ENCODE measurements at regions not wholly inside any gene's neighbourhood (a gene's known extent, or its start where the extent isn't known, plus 50 kb on each side); places are given as distances from the start of the nearest gene placed in this dataset.

- Histone ChIP-seq H3K4me3 (ENCODE audit: low read length) (no peak overlapping the region), H3K4me1 (ENCODE audit: control insufficient read depth, insufficient read depth, low read length) (no peaks in the 10 kb centered on the region), H3K36me3 (ENCODE audit: control insufficient read depth, insufficient read depth, low read length) (no peaks in the 10 kb centered on the region), H3K9me3 (ENCODE audit: control insufficient read depth, low read depth, low read length) (no peaks in the 10 kb centered on the region), H3K27me3 (ENCODE audit: control insufficient read depth, insufficient read depth, low read length) (no peaks in the 10 kb centered on the region), H3K27ac (ENCODE audit: low read length) (no peak overlapping the region)
- 80% methylated on average over 1 of the region's 5 CpGs for WGBS (ENCODE audit: insufficient coverage, low lambda C conversion rate)
- DNase-seq = no peak
Measured at GRCh38 chr12:94740601-94741362, 90.4 kb upstream of the TMCC3 start.

GRCh38 chr12:94736820-94737219 is 86.5 kb upstream of the TMCC3 start:
- no peak overlapping the region for H3K27ac ChIP-seq (ENCODE audit: low read length)
- H3K9me3 ChIP-seq (ENCODE audit: control insufficient read depth, low read depth, low read length) = no peaks in the 10 kb centered on the region
- no peaks in the 10 kb centered on the region for H3K4me1 ChIP-seq (ENCODE audit: control insufficient read depth, insufficient read depth, low read length)
- H3K36me3 ChIP-seq (ENCODE audit: control insufficient read depth, insufficient read depth, low read length) = no peaks in the 10 kb centered on the region
- H3K4me3 ChIP-seq (ENCODE audit: low read length) = no peak overlapping the region
- no CpG with 5 or more reads among the region's 5 CpGs for WGBS (ENCODE audit: insufficient coverage, low lambda C conversion rate)
- no peaks in the 10 kb centered on the region for H3K27me3 ChIP-seq (ENCODE audit: control insufficient read depth, insufficient read depth, low read length)
- no peak for DNase-seq

GRCh38 chr12:94736004-94736403 is 85.6 kb upstream of the TMCC3 start:
- H3K36me3 ChIP-seq (ENCODE audit: control insufficient read depth, insufficient read depth, low read length) = no peaks in the 10 kb centered on the region
- 80% methylated on average over 1 of the region's 3 CpGs for WGBS (ENCODE audit: insufficient coverage, low lambda C conversion rate)
- H3K27me3 ChIP-seq (ENCODE audit: control insufficient read depth, insufficient read depth, low read length) = no peaks in the 10 kb centered on the region
- H3K4me1 ChIP-seq (ENCODE audit: control insufficient read depth, insufficient read depth, low read length) = no peaks in the 10 kb centered on the region
- H3K27ac ChIP-seq (ENCODE audit: low read length) = no peak overlapping the region
- DNase-seq = no peak
- no peak overlapping the region for H3K4me3 ChIP-seq (ENCODE audit: low read length)
- H3K9me3 ChIP-seq (ENCODE audit: control insufficient read depth, low read depth, low read length) = no peaks in the 10 kb centered on the region

GRCh38 chr12:94733727-94734126 is 83.4 kb upstream of the TMCC3 start:
- no peaks in the 10 kb centered on the region for H3K36me3 ChIP-seq (ENCODE audit: control insufficient read depth, insufficient read depth, low read length)
- WGBS (ENCODE audit: insufficient coverage, low lambda C conversion rate) = no CpG with 5 or more reads among the region's 9 CpGs
- no peak overlapping the region for H3K27ac ChIP-seq (ENCODE audit: low read length)

GRCh38 chr12:94732367-94732990 is 82.1 kb upstream of the TMCC3 start:
- Histone ChIP-seq H3K9me3 (ENCODE audit: control insufficient read depth, low read depth, low read length) (no peaks in the 10 kb centered on the region), H3K36me3 (ENCODE audit: control insufficient read depth, insufficient read depth, low read length) (no peaks in the 10 kb centered on the region), H3K27ac (ENCODE audit: low read length) (no peak overlapping the region), H3K4me3 (ENCODE audit: low read length) (no peak overlapping the region), H3K4me1 (ENCODE audit: control insufficient read depth, insufficient read depth, low read length) (no peaks in the 10 kb centered on the region), H3K27me3 (ENCODE audit: control insufficient read depth, insufficient read depth, low read length) (no peaks in the 10 kb centered on the region)
- 80% methylated on average over 1 of the region's 13 CpGs for WGBS (ENCODE audit: insufficient coverage, low lambda C conversion rate)
- DNase-seq = no peak

More at GRCh38 chr12:94733727-94734126, 83.4 kb upstream of the TMCC3 start:
- no peaks in the 10 kb centered on the region for H3K4me1 ChIP-seq (ENCODE audit: control insufficient read depth, insufficient read depth, low read length)
- no peaks in the 10 kb centered on the region for H3K9me3 ChIP-seq (ENCODE audit: control insufficient read depth, low read depth, low read length)
- H3K4me3 ChIP-seq (ENCODE audit: low read length) = no peak overlapping the region
- no peaks in the 10 kb centered on the region for H3K27me3 ChIP-seq (ENCODE audit: control insufficient read depth, insufficient read depth, low read length)
- DNase-seq = no peak

- H3K27me3 ChIP-seq (ENCODE audit: control insufficient read depth, insufficient read depth, low read length) = no peaks in the 10 kb centered on the region
- H3K4me1 ChIP-seq (ENCODE audit: control insufficient read depth, insufficient read depth, low read length) = no peaks in the 10 kb centered on the region
- H3K4me3 ChIP-seq (ENCODE audit: low read length) = no peak overlapping the region
- 20% methylated on average over 1 of the region's 10 CpGs for WGBS (ENCODE audit: insufficient coverage, low lambda C conversion rate)
- DNase-seq = no peak
- H3K36me3 ChIP-seq (ENCODE audit: control insufficient read depth, insufficient read depth, low read length) = no peaks in the 10 kb centered on the region
- H3K27ac ChIP-seq (ENCODE audit: low read length) = no peak overlapping the region
- no peaks in the 10 kb centered on the region for H3K9me3 ChIP-seq (ENCODE audit: control insufficient read depth, low read depth, low read length)
Measured at GRCh38 chr12:94731733-94732360, 81.5 kb upstream of the TMCC3 start.

- no peaks in the 10 kb centered on the region for H3K4me1 ChIP-seq (ENCODE audit: control insufficient read depth, insufficient read depth, low read length)
- no peak overlapping the region for H3K4me3 ChIP-seq (ENCODE audit: low read length)
- H3K9me3 ChIP-seq (ENCODE audit: control insufficient read depth, low read depth, low read length) = no peaks in the 10 kb centered on the region
- H3K27me3 ChIP-seq (ENCODE audit: control insufficient read depth, insufficient read depth, low read length) = no peaks in the 10 kb centered on the region
- WGBS (ENCODE audit: insufficient coverage, low lambda C conversion rate) = no CpG with 5 or more reads among the region's 4 CpGs
- no peak overlapping the region for H3K27ac ChIP-seq (ENCODE audit: low read length)
- DNase-seq = no peak
- H3K36me3 ChIP-seq (ENCODE audit: control insufficient read depth, insufficient read depth, low read length) = no peaks in the 10 kb centered on the region
Measured at GRCh38 chr12:94730847-94731246, 80.5 kb upstream of the TMCC3 start.

GRCh38 chr12:94726236-94726835 is 76.0 kb upstream of the TMCC3 start:
- Histone ChIP-seq H3K9me3 (ENCODE audit: control insufficient read depth, low read depth, low read length) (no peaks in the 10 kb centered on the region), H3K27me3 (ENCODE audit: control insufficient read depth, insufficient read depth, low read length) (no peaks in the 10 kb centered on the region), H3K36me3 (ENCODE audit: control insufficient read depth, insufficient read depth, low read length) (no peaks in the 10 kb centered on the region), H3K4me3 (ENCODE audit: low read length) (no peak overlapping the region), H3K27ac (ENCODE audit: low read length) (no peak overlapping the region), H3K4me1 (ENCODE audit: control insufficient read depth, insufficient read depth, low read length) (no peaks in the 10 kb centered on the region)
- no peak for DNase-seq
- WGBS (ENCODE audit: insufficient coverage, low lambda C conversion rate) = 86% methylated on average over 5 of the region's 10 CpGs

- WGBS (ENCODE audit: insufficient coverage, low lambda C conversion rate) = 80% methylated on average over 1 of the region's 8 CpGs
- Histone ChIP-seq H3K9me3 (ENCODE audit: control insufficient read depth, low read depth, low read length) (no peaks in the 10 kb centered on the region), H3K4me1 (ENCODE audit: control insufficient read depth, insufficient read depth, low read length) (no peaks in the 10 kb centered on the region), H3K27ac (ENCODE audit: low read length) (no peak overlapping the region), H3K36me3 (ENCODE audit: control insufficient read depth, insufficient read depth, low read length) (no peaks in the 10 kb centered on the region), H3K27me3 (ENCODE audit: control insufficient read depth, insufficient read depth, low read length) (no peaks in the 10 kb centered on the region), H3K4me3 (ENCODE audit: low read length) (no peak overlapping the region)
- DNase-seq = no peak
Measured at GRCh38 chr12:94725375-94726168, 75.2 kb upstream of the TMCC3 start.

- 88% methylated on average over 1 of the region's 3 CpGs for WGBS (ENCODE audit: insufficient coverage, low lambda C conversion rate)
- DNase-seq = no peak
Measured at GRCh38 chr12:94722664-94723063, 72.3 kb upstream of the TMCC3 start.

More at GRCh38 chr12:94722664-94723063, 72.3 kb upstream of the TMCC3 start:
- Histone ChIP-seq H3K36me3 (ENCODE audit: control insufficient read depth, insufficient read depth, low read length) (no peaks in the 10 kb centered on the region), H3K4me1 (ENCODE audit: control insufficient read depth, insufficient read depth, low read length) (no peaks in the 10 kb centered on the region), H3K27me3 (ENCODE audit: control insufficient read depth, insufficient read depth, low read length) (no peaks in the 10 kb centered on the region), H3K27ac (ENCODE audit: low read length) (no peak overlapping the region), H3K9me3 (ENCODE audit: control insufficient read depth, low read depth, low read length) (no peaks in the 10 kb centered on the region), H3K4me3 (ENCODE audit: low read length) (no peak overlapping the region)

All from large intestine (tissue), 3 donors.